PC-3 (cell line): ENCODE measurements at regions not wholly inside any gene's neighbourhood (a gene's known extent, or its start where the extent isn't known, plus 50 kb on each side); places are given as distances from the start of the nearest gene placed in this dataset.

Source experiments
- ATAC-seq: fragments of 200-7000 bp; cut with Tn5 transposase; 2 replicates; pipeline ENCODE4 v1.9.1; 2020; ENCODE audit warnings: mild to moderate bottlenecking, moderate library complexity
- BruUV-seq: library from RNA; stranded (reverse); fragments of 400-500 nt; replicated peaks from 2 replicates; lab custom pipeline; 2021; lab: Mats Ljungman, UMichigan
- CTCF ChIA-PET: fragments of 300-600 bp; sonication (Branson Sonifier 250); formaldehyde crosslinking; loops from one replicate; lab custom pipeline; 2022; ENCODE audit warnings: antibody characterized with exemption; lab: Charles Lee
- POLR2A ChIA-PET: fragments of 300-600 bp; sonication (Branson Sonifier 250); formaldehyde crosslinking; loops from one replicate; lab custom pipeline; 2022; ENCODE audit warnings: antibody characterized with exemption; ENCODE audit not compliant: unreplicated experiment; lab: Charles Lee
- DNase-seq: peaks from one replicate; pipeline ENCODE4 v3.0.0-alpha.2; 2015
- H2AFZ ChIP-seq: fragments of 300-600 bp; sonication (generic); 2 replicates; pipeline ENCODE4 v1.6.0; 2016; ENCODE audit warnings: antibody characterized with exemption, low read length
- H3F3A ChIP-seq: fragments of 300-600 bp; sonication (generic); one replicate; pipeline ENCODE4 v1.6.0; 2017; ENCODE audit warnings: antibody characterized with exemption, low read length, control low read depth, mild to moderate bottlenecking; ENCODE audit not compliant: unreplicated experiment
- H3K27ac ChIP-seq: fragments of 300-600 bp; sonication (generic); 2 replicates; pipeline ENCODE4 v1.5.1; 2016; ENCODE audit warnings: mild to moderate bottlenecking, low read length
- H3K27me3 ChIP-seq: fragments of 300-600 bp; sonication (generic); 2 replicates; pipeline ENCODE4 v1.6.1; 2016; ENCODE audit warnings: low read length, mixed read lengths
- H3K36me3 ChIP-seq: fragments of 300-600 bp; sonication (generic); 2 replicates; pipeline ENCODE4 v1.6.1; 2016; ENCODE audit warnings: low read depth, mixed run types, low read length, mixed read lengths
- H3K4me1 ChIP-seq: fragments of 300-600 bp; sonication (generic); 2 replicates; pipeline ENCODE4 v1.5.1; 2016; ENCODE audit warnings: low read length; ENCODE audit not compliant: insufficient read depth
- H3K4me2 ChIP-seq: fragments of 300-600 bp; sonication (generic); 2 replicates; pipeline ENCODE4 v1.6.0; 2016; ENCODE audit warnings: low read length
- H3K4me3 ChIP-seq: fragments of 300-600 bp; sonication (generic); 2 replicates; pipeline ENCODE4 v1.5.1; 2016; ENCODE audit warnings: mild to moderate bottlenecking, low read length, mixed read lengths
- H3K79me2 ChIP-seq: fragments of 300-600 bp; sonication (generic); 2 replicates; pipeline ENCODE4 v1.6.1; 2017; ENCODE audit warnings: low read length, mixed read lengths
- H3K9ac ChIP-seq: fragments of 300-600 bp; sonication (generic); 2 replicates; pipeline ENCODE4 v1.6.0; 2016; ENCODE audit warnings: mild to moderate bottlenecking, low read length
- H3K9me2 ChIP-seq: fragments of 300-600 bp; sonication (generic); replicated peaks from 2 replicates; pipeline ENCODE4 v1.6.1; 2016; ENCODE audit warnings: mixed run types, low read length, mixed read lengths
- H3K9me3 ChIP-seq: fragments of 300-600 bp; sonication (generic); 2 replicates; pipeline ENCODE4 v1.6.1; 2016; ENCODE audit warnings: low read length, mixed read lengths
- H4K20me1 ChIP-seq: fragments of 300-600 bp; sonication (generic); 2 replicates; pipeline ENCODE4 v1.6.1; 2016; ENCODE audit warnings: low read length, mixed read lengths
- CTCF ChIP-seq: fragments of 300-600 bp; sonication (generic); conservative IDR thresholded peaks from 2 replicates; pipeline ENCODE4 v1.5.1; 2017; ENCODE audit warnings: antibody characterized with exemption, low read depth, mild to moderate bottlenecking, low read length
- EZH2 ChIP-seq: fragments of 300-600 bp; sonication (generic); IDR thresholded peaks from one replicate; pipeline ENCODE4 v1.6.1; 2017; ENCODE audit warnings: antibody characterized with exemption, mild to moderate bottlenecking, low read length; ENCODE audit not compliant: unreplicated experiment
- EZH2phosphoT487 ChIP-seq: fragments of 300-600 bp; sonication (generic); IDR thresholded peaks from 2 replicates; pipeline ENCODE4 v1.6.1; 2018; ENCODE audit warnings: mild to moderate bottlenecking, antibody characterized with exemption, low read length, borderline replicate concordance
- intact Hi-C: fragments of 100-400 bp; cut with micrococcal nuclease; formaldehyde crosslinking; loops from 2 replicates; pipeline ENCODE4 v1.9.0; 2023

GRCh38 chr1:62995173-62995572 lies 211.2 kb downstream of the ATG4C start:
- Histone ChIP-seq H3K4me1 (no peaks in the 10 kb centered on the region), H3K79me2 (no peaks in the 10 kb centered on the region), H3K9me2 (no peaks in the 10 kb centered on the region), H3K27me3 (peaks cover 70% of the 10 kb centered on the region), H3K36me3 (no peaks in the 10 kb centered on the region), H2AFZ (no peak overlapping the region), H3K4me2 (no peak overlapping the region), H4K20me1 (no peaks in the 10 kb centered on the region), H3K4me3 (no peak overlapping the region), H3K27ac (no peak overlapping the region), H3F3A (no peaks in the 10 kb centered on the region), H3K9ac (no peak overlapping the region), H3K9me3 (no peaks in the 10 kb centered on the region)
- ATAC-seq (no peak), DNase-seq (no peak)
- BruUV-seq = no TSS peak
- intact Hi-C loops = no loop called here
- CTCF ChIA-PET = no interaction called here
- TF ChIP-seq EZH2phosphoT487 = no peak
- POLR2A ChIA-PET = no interaction called here

- TF ChIP-seq EZH2 (no peak), EZH2phosphoT487 (no peak), CTCF (no peak)
- POLR2A ChIA-PET = no interaction called here
- H3K9me3 ChIP-seq = no peaks in the 10 kb centered on the region
- H3K27ac ChIP-seq = no peak overlapping the region
- ATAC-seq (no peak), DNase-seq (no peak)
- H3K27me3 ChIP-seq = peaks cover 80% of the 10 kb centered on the region
- H3F3A ChIP-seq = no peaks in the 10 kb centered on the region
- H3K79me2 ChIP-seq = no peaks in the 10 kb centered on the region
- CTCF ChIA-PET = no interaction called here
- H3K4me3 ChIP-seq = no peak overlapping the region
- no peak overlapping the region for H2AFZ ChIP-seq
- no peak overlapping the region for H3K4me2 ChIP-seq
- no peaks in the 10 kb centered on the region for H4K20me1 ChIP-seq
- H3K36me3 ChIP-seq = no peaks in the 10 kb centered on the region
- intact Hi-C loops = no loop called here
- H3K9ac ChIP-seq = no peak overlapping the region
- no peaks in the 10 kb centered on the region for H3K4me1 ChIP-seq
- H3K9me2 ChIP-seq = no peaks in the 10 kb centered on the region
- BruUV-seq = no TSS peak
Measured at GRCh38 chr1:62997884-62998283, 214.0 kb downstream of the ATG4C start.

DNA sequence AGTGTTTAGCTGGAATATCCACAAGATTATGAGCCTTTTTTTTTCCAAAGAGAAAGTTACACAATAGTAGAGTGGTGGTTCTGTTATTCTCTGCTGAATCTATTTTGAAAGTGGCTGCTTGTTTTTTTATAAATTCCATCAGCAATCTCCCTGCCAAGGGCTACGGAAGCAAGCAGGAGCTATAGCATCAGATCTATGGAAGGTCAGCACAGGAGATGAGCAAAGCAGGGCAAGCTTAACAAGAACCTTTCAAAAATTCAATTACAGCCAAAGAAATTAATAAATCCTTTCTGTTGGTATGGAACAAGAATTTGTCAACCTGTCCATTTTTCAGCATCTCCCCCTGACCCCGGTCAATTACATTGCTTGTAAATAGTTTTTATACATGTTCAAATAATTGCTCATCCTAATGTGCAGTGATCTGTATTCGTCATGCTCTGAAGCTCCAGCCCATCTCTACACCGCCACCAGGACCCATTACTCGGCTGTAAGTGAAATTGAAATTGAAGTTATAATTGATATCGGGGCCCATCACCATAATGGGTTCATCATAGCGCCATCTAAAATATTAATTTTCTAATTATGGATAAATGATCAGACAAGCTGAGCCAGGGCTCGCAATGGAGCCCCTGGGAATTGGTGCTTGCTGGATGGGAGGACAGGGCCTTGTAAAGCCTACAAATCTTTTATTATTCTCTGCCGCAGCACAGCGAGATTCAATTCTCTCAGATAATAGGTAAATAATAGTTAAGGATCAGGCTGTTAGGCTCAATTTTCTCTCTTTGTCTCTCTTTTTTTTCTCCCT lies 215.1 kb downstream of the ATG4C start:
- H3K79me2 ChIP-seq = no peaks in the 10 kb centered on the region
- H2AFZ ChIP-seq = no peak overlapping the region
- ChIA-PET POLR2A (no interaction called here), CTCF (no interaction called here)
- H3K9me3 ChIP-seq = no peaks in the 10 kb centered on the region
- H3K9ac ChIP-seq = no peak overlapping the region
- TF ChIP-seq EZH2phosphoT487 = no peak
- no peak for TF ChIP-seq CTCF
- no peak for TF ChIP-seq EZH2
- H3K27ac ChIP-seq = no peak overlapping the region
- intact Hi-C loops = no loop called here
- ATAC-seq = no peak
- H3F3A ChIP-seq = no peaks in the 10 kb centered on the region
- no peaks in the 10 kb centered on the region for H3K9me2 ChIP-seq
- DNase-seq = no peak
- H3K4me1 ChIP-seq = no peaks in the 10 kb centered on the region
- H3K4me3 ChIP-seq = no peak overlapping the region
- H4K20me1 ChIP-seq = no peaks in the 10 kb centered on the region
- no peaks in the 10 kb centered on the region for H3K36me3 ChIP-seq
- peaks cover 80% of the 10 kb centered on the region for H3K27me3 ChIP-seq
- H3K4me2 ChIP-seq = no peak overlapping the region
- BruUV-seq = no TSS peak
